Right cardiac atrium (tissue), 5 donors: ENCODE measurements at regions not wholly inside any gene's neighbourhood (a gene's known extent, or its start where the extent isn't known, plus 50 kb on each side); places are given as distances from the start of the nearest gene placed in this dataset.
A peak's percentile ranks its signal among the peaks of the same experiment; 100 is the strongest.

ENCODE experiments used
- ATAC-seq, 2 donors: fragments of 200-7000 bp; cut with Tn5 transposase; one replicate each; pipeline versions ENCODE4 v1.8.0 to v1.9.1; 2020; ENCODE audit warnings: moderate library complexity in 2 of 2, mild to moderate bottlenecking in 1 of 2
- DNase-seq, 3 donors: peaks; one replicate each; pipeline ENCODE4 v3.0.0-alpha.2; 2020
- H3K27ac ChIP-seq: one replicate; pipeline ENCODE4 v1.5.1; 2013; ENCODE audit warnings: mild to moderate bottlenecking, low read length, control low read depth, moderate library complexity
- H3K27me3 ChIP-seq: one replicate; pipeline ENCODE4 v1.6.1; 2013; ENCODE audit not compliant: control insufficient read depth, insufficient read depth
- H3K4me1 ChIP-seq: one replicate; pipeline ENCODE4 v1.6.1; 2013; ENCODE audit warnings: low read length; ENCODE audit not compliant: control insufficient read depth, insufficient read depth
- H3K4me3 ChIP-seq: one replicate; pipeline ENCODE4 v1.5.1; 2013; ENCODE audit warnings: low read length, control low read depth
- H3K9me3 ChIP-seq: one replicate; pipeline ENCODE4 v1.6.1; 2013; ENCODE audit warnings: low read length; ENCODE audit not compliant: control insufficient read depth
- WGBS: extraction: QIAGEN DNeasy Blood & Tissue Kit; methylation state at CpG from one replicate; pipeline ENCODE4 v1.1.7; 2013; 5-methylcytosine and 5-hydroxymethylcytosine counted together
- intact Hi-C, 4 donors: fragments of 100-400 bp; cut with DNase I; formaldehyde crosslinking; loops; one replicate each; pipeline versions ENCODE4 v1.11.0 to v1.14.0; 2022 to 2023
- donor health status: healthy with polysubstance abuse.
- donor health status: DM: no; HTN: yes; CAD: no.
- donor health status: DM: no; HTN: no; CAD: no.
- donor health status: DM: no; HTN: yes; CAD: no; lungs with severe emphysema.
- donor health status: DM: yes; HTN: yes; CAD: no.

- no peak overlapping the region for H3K27ac ChIP-seq
- ATAC-seq (no peak), DNase-seq (peak in 1 of 3 donors; percentile 16)
- H3K27me3 ChIP-seq = no peaks in the 10 kb centered on the region
- WGBS = 94% methylated on average over 29 of the region's 29 CpGs
- H3K4me3 ChIP-seq = no peak overlapping the region
- no peaks in the 10 kb centered on the region for H3K4me1 ChIP-seq
- no peaks in the 10 kb centered on the region for H3K9me3 ChIP-seq
- intact Hi-C loops = no loop called here
Observed at GRCh38 chr5:25909163-25909562, 1129.2 kb downstream of the CDH9 start.

- Histone ChIP-seq H3K9me3 (no peaks in the 10 kb centered on the region), H3K27me3 (no peaks in the 10 kb centered on the region), H3K4me1 (no peaks in the 10 kb centered on the region), H3K4me3 (no peak overlapping the region), H3K27ac (no peak overlapping the region)
- ATAC-seq = no peak
- intact Hi-C loops = no loop called here
- no peak for DNase-seq
- 18% methylated on average over 2 of the region's 2 CpGs for WGBS
Observed at GRCh38 chr5:25905646-25906045, 1132.7 kb downstream of the CDH9 start.

- H3K4me3 ChIP-seq = no peak overlapping the region
- no peaks in the 10 kb centered on the region for H3K9me3 ChIP-seq
- 44% methylated on average over 2 of the region's 2 CpGs for WGBS
- no peak overlapping the region for H3K27ac ChIP-seq
- ATAC-seq = no peak
- H3K4me1 ChIP-seq = no peaks in the 10 kb centered on the region
- intact Hi-C loops = no loop called here
- DNase-seq = no peak
- H3K27me3 ChIP-seq = no peaks in the 10 kb centered on the region
Observed at GRCh38 chr5:25892211-25892610, 1146.2 kb downstream of the CDH9 start.

- H3K9me3 ChIP-seq = no peaks in the 10 kb centered on the region
- H3K4me1 ChIP-seq = no peaks in the 10 kb centered on the region
- DNase-seq = no peak
- H3K27ac ChIP-seq = no peak overlapping the region
- H3K4me3 ChIP-seq = no peak overlapping the region
- no peak for ATAC-seq
- H3K27me3 ChIP-seq = no peaks in the 10 kb centered on the region
- 58% methylated on average over 2 of the region's 2 CpGs for WGBS
- intact Hi-C loops = no loop called here
Observed at GRCh38 chr5:25891691-25892090, 1146.7 kb downstream of the CDH9 start.

GRCh38 chr5:25881318-25882036, 1156.9 kb downstream of the CDH9 start:
- H3K27ac ChIP-seq = no peak overlapping the region

GRCh38 chr5:25863811-25864210, 1174.6 kb downstream of the CDH9 start:
- WGBS = 81% methylated on average over 3 of the region's 3 CpGs

More at GRCh38 chr5:25881318-25882036, 1156.9 kb downstream of the CDH9 start:
- DNase-seq = no peak
- intact Hi-C loops = no loop called here
- Histone ChIP-seq H3K27me3 (no peaks in the 10 kb centered on the region), H3K9me3 (no peaks in the 10 kb centered on the region), H3K4me3 (no peak overlapping the region), H3K4me1 (no peaks in the 10 kb centered on the region)
- WGBS = 73% methylated on average over 6 of the region's 6 CpGs
- no peak for ATAC-seq

GRCh38 chr5:25862276-25862675, 1176.1 kb downstream of the CDH9 start:
- intact Hi-C loops = no loop called here

More at GRCh38 chr5:25863811-25864210, 1174.6 kb downstream of the CDH9 start:
- H3K27me3 ChIP-seq = no peaks in the 10 kb centered on the region
- no peak overlapping the region for H3K4me3 ChIP-seq
- no peak for ATAC-seq
- no peaks in the 10 kb centered on the region for H3K9me3 ChIP-seq
- no peaks in the 10 kb centered on the region for H3K4me1 ChIP-seq
- no peak overlapping the region for H3K27ac ChIP-seq
- intact Hi-C loops = no loop called here
- DNase-seq = no peak

GRCh38 chr5:25858019-25858418, 1180.4 kb downstream of the CDH9 start:
- Histone ChIP-seq H3K4me3 (no peak overlapping the region), H3K9me3 (no peaks in the 10 kb centered on the region), H3K27ac (no peak overlapping the region), H3K27me3 (no peaks in the 10 kb centered on the region), H3K4me1 (no peaks in the 10 kb centered on the region)
- ATAC-seq (no peak), DNase-seq (no peak)
- WGBS = 41% methylated on average over 6 of the region's 6 CpGs
- intact Hi-C loops = no loop called here

More at GRCh38 chr5:25862276-25862675, 1176.1 kb downstream of the CDH9 start:
- Histone ChIP-seq H3K9me3 (no peaks in the 10 kb centered on the region), H3K4me1 (no peaks in the 10 kb centered on the region), H3K4me3 (no peak overlapping the region), H3K27ac (no peak overlapping the region), H3K27me3 (no peaks in the 10 kb centered on the region)
- DNase-seq (no peak), ATAC-seq (no peak)
- 76% methylated on average over 2 of the region's 2 CpGs for WGBS

- Histone ChIP-seq H3K27ac (no peak overlapping the region), H3K27me3 (no peaks in the 10 kb centered on the region), H3K4me1 (no peaks in the 10 kb centered on the region), H3K9me3 (no peaks in the 10 kb centered on the region), H3K4me3 (no peak overlapping the region)
- ATAC-seq (no peak), DNase-seq (no peak)
- intact Hi-C loops = no loop called here
- 71% methylated on average over 9 of the region's 9 CpGs for WGBS
Observed at GRCh38 chr5:25851301-25851700, 1187.1 kb downstream of the CDH9 start.

- WGBS = 61% methylated on average over 5 of the region's 5 CpGs
- no peak for DNase-seq
- Histone ChIP-seq H3K9me3 (no peaks in the 10 kb centered on the region), H3K4me1 (no peaks in the 10 kb centered on the region), H3K4me3 (no peak overlapping the region), H3K27ac (no peak overlapping the region), H3K27me3 (no peaks in the 10 kb centered on the region)
- intact Hi-C loops = no loop called here
- ATAC-seq = no peak
Observed at GRCh38 chr5:25850581-25850980, 1187.8 kb downstream of the CDH9 start.

GRCh38 chr5:25849270-25849669, 1189.1 kb downstream of the CDH9 start:
- WGBS = 65% methylated on average over 2 of the region's 2 CpGs

More at GRCh38 chr5:25849270-25849669, 1189.1 kb downstream of the CDH9 start:
- intact Hi-C loops = no loop called here
- no peaks in the 10 kb centered on the region for H3K4me1 ChIP-seq
- no peaks in the 10 kb centered on the region for H3K27me3 ChIP-seq
- ATAC-seq (no peak), DNase-seq (no peak)
- no peak overlapping the region for H3K4me3 ChIP-seq
- H3K9me3 ChIP-seq = no peaks in the 10 kb centered on the region
- H3K27ac ChIP-seq = no peak overlapping the region
